MM.1S (cell line): ENCODE measurements at regions not wholly inside any gene's neighbourhood (a gene's known extent, or its start where the extent isn't known, plus 50 kb on each side); places are given as distances from the start of the nearest gene placed in this dataset.

Experiments used
- DNase-seq: peaks from one replicate; pipeline ENCODE4 v3.0.0-alpha.2; 2015
- H2AFZ ChIP-seq: fragments of 300-600 bp; sonication (generic); 2 replicates; pipeline ENCODE4 v1.6.0; 2016; ENCODE audit warnings: antibody characterized with exemption, low read length
- H3F3A ChIP-seq: fragments of 300-600 bp; sonication (generic); 2 replicates; pipeline ENCODE4 v1.6.1; 2016; ENCODE audit warnings: mild to moderate bottlenecking, antibody characterized with exemption, low read length, moderate library complexity, mixed read lengths; ENCODE audit not compliant: insufficient read depth
- H3K27ac ChIP-seq: fragments of 300-600 bp; sonication (generic); 2 replicates; pipeline ENCODE4 v1.5.1; 2016; ENCODE audit warnings: mild to moderate bottlenecking, low read length
- H3K27me3 ChIP-seq: fragments of 300-600 bp; sonication (generic); replicated peaks from 2 replicates; pipeline ENCODE4 v1.6.0; 2016; ENCODE audit warnings: low read length; ENCODE audit not compliant: insufficient read depth
- H3K36me3 ChIP-seq: fragments of 300-600 bp; sonication (generic); replicated peaks from 2 replicates; pipeline ENCODE4 v1.6.1; 2016; ENCODE audit warnings: mild to moderate bottlenecking, low read length, mixed read lengths; ENCODE audit not compliant: insufficient read depth
- H3K4me1 ChIP-seq: fragments of 300-600 bp; sonication (generic); 2 replicates; pipeline ENCODE4 v1.6.1; 2016; ENCODE audit warnings: low read length, mixed read lengths
- H3K4me2 ChIP-seq: fragments of 300-600 bp; sonication (generic); 2 replicates; pipeline ENCODE4 v1.6.0; 2016; ENCODE audit warnings: low read depth, low read length
- H3K4me3 ChIP-seq: fragments of 300-600 bp; sonication (generic); 2 replicates; pipeline ENCODE4 v1.5.1; 2016; ENCODE audit warnings: low read length, mixed read lengths
- H3K79me2 ChIP-seq: fragments of 300-600 bp; sonication (generic); 2 replicates; pipeline ENCODE4 v1.6.1; 2016; ENCODE audit warnings: mixed run types, low read length, mixed read lengths
- H3K9ac ChIP-seq: fragments of 300-600 bp; sonication (generic); 2 replicates; pipeline ENCODE4 v1.6.1; 2016; ENCODE audit warnings: low read length, mixed read lengths
- H3K9me2 ChIP-seq: fragments of 300-600 bp; sonication (generic); replicated peaks from 2 replicates; pipeline ENCODE4 v1.6.1; 2016; ENCODE audit warnings: mild to moderate bottlenecking, low read length, mixed read lengths; ENCODE audit not compliant: insufficient read depth
- H3K9me3 ChIP-seq: fragments of 300-600 bp; sonication (generic); replicated peaks from 2 replicates; pipeline ENCODE4 v1.6.1; 2016; ENCODE audit warnings: mild to moderate bottlenecking, low read length, mixed read lengths; ENCODE audit not compliant: insufficient read depth
- H4K20me1 ChIP-seq: fragments of 300-600 bp; sonication (generic); 2 replicates; pipeline ENCODE4 v1.6.1; 2016; ENCODE audit warnings: mild to moderate bottlenecking, low read length, moderate library complexity, mixed read lengths; ENCODE audit not compliant: insufficient read depth
- CTCF ChIP-seq: fragments of 300-600 bp; sonication (generic); IDR thresholded peaks from 2 replicates; pipeline ENCODE4 v1.5.1; 2016; ENCODE audit warnings: antibody characterized with exemption, low read length, mixed read lengths
- EZH2 ChIP-seq: fragments of 300-600 bp; sonication (generic); optimal IDR thresholded peaks from 2 replicates; pipeline ENCODE3; 2017; ENCODE audit warnings: low read depth, mild to moderate bottlenecking, antibody characterized with exemption, low read length, mixed read lengths
- EZH2phosphoT487 ChIP-seq: fragments of 300-600 bp; sonication (generic); IDR thresholded peaks from 2 replicates; pipeline ENCODE4 v1.6.1; 2018; ENCODE audit warnings: antibody characterized with exemption, low read length

GRCh38 chr14:104429291-104429861, 150.2 kb upstream of the C14orf180 start:
- Histone ChIP-seq H3K9me2 (no peaks in the 10 kb centered on the region), H3K36me3 (no peaks in the 10 kb centered on the region), H3K9me3 (no peaks in the 10 kb centered on the region), H3K9ac (no peak overlapping the region), H3K27me3 (no peaks in the 10 kb centered on the region; the same call in none of the 2 replicates), H2AFZ (no peak overlapping the region), H3K79me2 (no peaks in the 10 kb centered on the region), H3K4me2 (no peak overlapping the region), H3K27ac (no peak overlapping the region), H3K4me1 (no peaks in the 10 kb centered on the region), H3F3A (no peaks in the 10 kb centered on the region), H4K20me1 (no peaks in the 10 kb centered on the region), H3K4me3 (no peak overlapping the region)
- DNase-seq, result no peak
- TF ChIP-seq CTCF, result no peak
- TF ChIP-seq EZH2, result no peak
- no peak for TF ChIP-seq EZH2phosphoT487

GRCh38 chr14:104431351-104431928, 148.1 kb upstream of the C14orf180 start:
- no peaks in the 10 kb centered on the region; the same call in 1 of the 2 replicates for H3K27me3 ChIP-seq

GRCh38 chr14:104431929-104432541, 147.5 kb upstream of the C14orf180 start:
- Histone ChIP-seq H3K27ac (no peak overlapping the region), H3K4me2 (no peak overlapping the region), H4K20me1 (no peaks in the 10 kb centered on the region), H3K27me3 (no peaks in the 10 kb centered on the region; the same call in 1 of the 2 replicates), H3K4me1 (no peaks in the 10 kb centered on the region), H3K9me3 (no peaks in the 10 kb centered on the region), H3K79me2 (no peaks in the 10 kb centered on the region), H3K9ac (no peak overlapping the region), H2AFZ (no peak overlapping the region), H3K9me2 (no peaks in the 10 kb centered on the region), H3F3A (no peaks in the 10 kb centered on the region), H3K4me3 (no peak overlapping the region), H3K36me3 (no peaks in the 10 kb centered on the region)
- DNase-seq, result no peak
- no peak for TF ChIP-seq EZH2phosphoT487

More at GRCh38 chr14:104431351-104431928, 148.1 kb upstream of the C14orf180 start:
- H3K9me2 ChIP-seq, result no peaks in the 10 kb centered on the region
- H3K9me3 ChIP-seq, result no peaks in the 10 kb centered on the region
- H3F3A ChIP-seq, result no peaks in the 10 kb centered on the region
- no peak overlapping the region for H3K9ac ChIP-seq
- no peak for DNase-seq
- no peaks in the 10 kb centered on the region for H4K20me1 ChIP-seq
- H3K79me2 ChIP-seq, result no peaks in the 10 kb centered on the region
- H3K4me3 ChIP-seq, result no peak overlapping the region
- TF ChIP-seq EZH2 (no peak), EZH2phosphoT487 (no peak), CTCF (no peak)
- H2AFZ ChIP-seq, result no peak overlapping the region
- no peak overlapping the region for H3K27ac ChIP-seq
- no peaks in the 10 kb centered on the region for H3K36me3 ChIP-seq
- H3K4me2 ChIP-seq, result no peak overlapping the region
- no peaks in the 10 kb centered on the region for H3K4me1 ChIP-seq
